ENCODE measurements at regions not wholly inside any gene's neighbourhood (a gene's known extent, or its start where the extent isn't known, plus 50 kb on each side); places are given as distances from the start of the nearest gene placed in this dataset.

- TF ChIP-seq, protein P1, sequence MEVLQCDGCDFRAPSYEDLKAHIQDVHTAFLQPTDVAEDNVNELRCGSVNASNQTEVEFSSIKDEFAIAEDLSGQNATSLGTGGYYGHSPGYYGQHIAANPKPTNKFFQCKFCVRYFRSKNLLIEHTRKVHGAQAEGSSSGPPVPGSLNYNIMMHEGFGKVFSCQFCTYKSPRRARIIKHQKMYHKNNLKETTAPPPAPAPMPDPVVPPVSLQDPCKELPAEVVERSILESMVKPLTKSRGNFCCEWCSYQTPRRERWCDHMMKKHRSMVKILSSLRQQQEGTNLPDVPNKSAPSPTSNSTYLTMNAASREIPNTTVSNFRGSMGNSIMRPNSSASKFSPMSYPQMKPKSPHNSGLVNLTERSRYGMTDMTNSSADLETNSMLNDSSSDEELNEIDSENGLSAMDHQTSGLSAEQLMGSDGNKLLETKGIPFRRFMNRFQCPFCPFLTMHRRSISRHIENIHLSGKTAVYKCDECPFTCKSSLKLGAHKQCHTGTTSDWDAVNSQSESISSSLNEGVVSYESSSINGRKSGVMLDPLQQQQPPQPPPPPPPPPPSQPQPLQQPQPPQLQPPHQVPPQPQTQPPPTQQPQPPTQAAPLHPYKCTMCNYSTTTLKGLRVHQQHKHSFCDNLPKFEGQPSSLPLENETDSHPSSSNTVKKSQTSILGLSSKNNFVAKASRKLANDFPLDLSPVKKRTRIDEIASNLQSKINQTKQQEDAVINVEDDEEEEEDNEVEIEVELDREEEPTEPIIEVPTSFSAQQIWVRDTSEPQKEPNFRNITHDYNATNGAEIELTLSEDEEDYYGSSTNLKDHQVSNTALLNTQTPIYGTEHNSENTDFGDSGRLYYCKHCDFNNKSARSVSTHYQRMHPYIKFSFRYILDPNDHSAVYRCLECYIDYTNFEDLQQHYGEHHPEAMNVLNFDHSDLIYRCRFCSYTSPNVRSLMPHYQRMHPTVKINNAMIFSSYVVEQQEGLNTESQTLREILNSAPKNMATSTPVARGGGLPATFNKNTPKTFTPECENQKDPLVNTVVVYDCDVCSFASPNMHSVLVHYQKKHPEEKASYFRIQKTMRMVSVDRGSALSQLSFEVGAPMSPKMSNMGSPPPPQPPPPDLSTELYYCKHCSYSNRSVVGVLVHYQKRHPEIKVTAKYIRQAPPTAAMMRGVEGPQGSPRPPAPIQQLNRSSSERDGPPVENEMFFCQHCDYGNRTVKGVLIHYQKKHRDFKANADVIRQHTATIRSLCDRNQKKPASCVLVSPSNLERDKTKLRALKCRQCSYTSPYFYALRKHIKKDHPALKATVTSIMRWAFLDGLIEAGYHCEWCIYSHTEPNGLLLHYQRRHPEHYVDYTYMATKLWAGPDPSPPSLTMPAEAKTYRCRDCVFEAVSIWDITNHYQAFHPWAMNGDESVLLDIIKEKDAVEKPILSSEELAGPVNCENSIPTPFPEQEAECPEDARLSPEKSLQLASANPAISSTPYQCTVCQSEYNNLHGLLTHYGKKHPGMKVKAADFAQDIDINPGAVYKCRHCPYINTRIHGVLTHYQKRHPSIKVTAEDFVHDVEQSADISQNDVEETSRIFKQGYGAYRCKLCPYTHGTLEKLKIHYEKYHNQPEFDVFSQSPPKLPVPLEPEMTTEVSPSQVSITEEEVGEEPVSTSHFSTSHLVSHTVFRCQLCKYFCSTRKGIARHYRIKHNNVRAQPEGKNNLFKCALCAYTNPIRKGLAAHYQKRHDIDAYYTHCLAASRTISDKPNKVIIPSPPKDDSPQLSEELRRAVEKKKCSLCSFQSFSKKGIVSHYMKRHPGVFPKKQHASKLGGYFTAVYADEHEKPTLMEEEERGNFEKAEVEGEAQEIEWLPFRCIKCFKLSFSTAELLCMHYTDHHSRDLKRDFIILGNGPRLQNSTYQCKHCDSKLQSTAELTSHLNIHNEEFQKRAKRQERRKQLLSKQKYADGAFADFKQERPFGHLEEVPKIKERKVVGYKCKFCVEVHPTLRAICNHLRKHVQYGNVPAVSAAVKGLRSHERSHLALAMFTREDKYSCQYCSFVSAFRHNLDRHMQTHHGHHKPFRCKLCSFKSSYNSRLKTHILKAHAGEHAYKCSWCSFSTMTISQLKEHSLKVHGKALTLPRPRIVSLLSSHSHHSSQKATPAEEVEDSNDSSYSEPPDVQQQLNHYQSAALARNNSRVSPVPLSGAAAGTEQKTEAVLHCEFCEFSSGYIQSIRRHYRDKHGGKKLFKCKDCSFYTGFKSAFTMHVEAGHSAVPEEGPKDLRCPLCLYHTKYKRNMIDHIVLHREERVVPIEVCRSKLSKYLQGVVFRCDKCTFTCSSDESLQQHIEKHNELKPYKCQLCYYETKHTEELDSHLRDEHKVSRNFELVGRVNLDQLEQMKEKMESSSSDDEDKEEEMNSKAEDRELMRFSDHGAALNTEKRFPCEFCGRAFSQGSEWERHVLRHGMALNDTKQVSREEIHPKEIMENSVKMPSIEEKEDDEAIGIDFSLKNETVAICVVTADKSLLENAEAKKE (CRISPR knock-in tag; IDR thresholded peaks at IDR 0.05) = no peak
- TF ChIP-seq, protein P2, sequence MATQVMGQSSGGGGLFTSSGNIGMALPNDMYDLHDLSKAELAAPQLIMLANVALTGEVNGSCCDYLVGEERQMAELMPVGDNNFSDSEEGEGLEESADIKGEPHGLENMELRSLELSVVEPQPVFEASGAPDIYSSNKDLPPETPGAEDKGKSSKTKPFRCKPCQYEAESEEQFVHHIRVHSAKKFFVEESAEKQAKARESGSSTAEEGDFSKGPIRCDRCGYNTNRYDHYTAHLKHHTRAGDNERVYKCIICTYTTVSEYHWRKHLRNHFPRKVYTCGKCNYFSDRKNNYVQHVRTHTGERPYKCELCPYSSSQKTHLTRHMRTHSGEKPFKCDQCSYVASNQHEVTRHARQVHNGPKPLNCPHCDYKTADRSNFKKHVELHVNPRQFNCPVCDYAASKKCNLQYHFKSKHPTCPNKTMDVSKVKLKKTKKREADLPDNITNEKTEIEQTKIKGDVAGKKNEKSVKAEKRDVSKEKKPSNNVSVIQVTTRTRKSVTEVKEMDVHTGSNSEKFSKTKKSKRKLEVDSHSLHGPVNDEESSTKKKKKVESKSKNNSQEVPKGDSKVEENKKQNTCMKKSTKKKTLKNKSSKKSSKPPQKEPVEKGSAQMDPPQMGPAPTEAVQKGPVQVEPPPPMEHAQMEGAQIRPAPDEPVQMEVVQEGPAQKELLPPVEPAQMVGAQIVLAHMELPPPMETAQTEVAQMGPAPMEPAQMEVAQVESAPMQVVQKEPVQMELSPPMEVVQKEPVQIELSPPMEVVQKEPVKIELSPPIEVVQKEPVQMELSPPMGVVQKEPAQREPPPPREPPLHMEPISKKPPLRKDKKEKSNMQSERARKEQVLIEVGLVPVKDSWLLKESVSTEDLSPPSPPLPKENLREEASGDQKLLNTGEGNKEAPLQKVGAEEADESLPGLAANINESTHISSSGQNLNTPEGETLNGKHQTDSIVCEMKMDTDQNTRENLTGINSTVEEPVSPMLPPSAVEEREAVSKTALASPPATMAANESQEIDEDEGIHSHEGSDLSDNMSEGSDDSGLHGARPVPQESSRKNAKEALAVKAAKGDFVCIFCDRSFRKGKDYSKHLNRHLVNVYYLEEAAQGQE (IDR thresholded peaks at IDR 0.05; ENCODE audit: unreplicated experiment) = no peak
- TF ChIP-seq NANOG (IDR thresholded peaks at IDR 0.05; ENCODE audit: borderline replicate concordance) (no peak), CTCF (conservative IDR thresholded peaks at IDR 0.05; ENCODE audit: low read depth in 2 of 2) (no peak), ZNF114 (CRISPR knock-in tag; IDR thresholded peaks at IDR 0.05) (no peak), ZNF331 (CRISPR knock-in tag; IDR thresholded peaks at IDR 0.05; ENCODE audit: low read depth) (no peak), EZH2phosphoT487 (IDR thresholded peaks at IDR 0.05; ENCODE audit: unreplicated experiment) (no peak), JUNB (IDR thresholded peaks at IDR 0.05; ENCODE audit: unreplicated experiment) (no peak), EZH2 (IDR thresholded peaks at IDR 0.05; ENCODE audit: low read depth, unreplicated experiment) (no peak), STAT1 (IDR thresholded peaks at IDR 0.05; ENCODE audit: unreplicated experiment) (no peak)
These were observed 72.8 kb upstream of the PLCL2 start (continued) for GRCh38 chr3:16811950-16812349.

All from GM23338 (cell line).